ENCODE measurements at regions not wholly inside any gene's neighbourhood (a gene's known extent, or its start where the extent isn't known, plus 50 kb on each side); places are given as distances from the start of the nearest gene placed in this dataset.

- Histone ChIP-seq H3K4me1 (ENCODE audit: control insufficient read depth, insufficient read depth, low read length) (no peaks in the 10 kb centered on the region), H3K27me3 (ENCODE audit: control insufficient read depth, insufficient read depth, low read length) (no peaks in the 10 kb centered on the region), H3K4me3 (ENCODE audit: low read length) (no peak overlapping the region), H3K27ac (ENCODE audit: low read length) (no peak overlapping the region), H3K9me3 (ENCODE audit: control insufficient read depth, low read depth, low read length) (no peaks in the 10 kb centered on the region), H3K36me3 (ENCODE audit: control insufficient read depth, insufficient read depth, low read length) (no peaks in the 10 kb centered on the region)
- WGBS (ENCODE audit: insufficient coverage, low lambda C conversion rate): no CpG with 5 or more reads among the region's 4 CpGs
- no peak for DNase-seq
Measured at GRCh38 chr20:21653628-21654027, 51.8 kb upstream of the PAX1 start.

DNA sequence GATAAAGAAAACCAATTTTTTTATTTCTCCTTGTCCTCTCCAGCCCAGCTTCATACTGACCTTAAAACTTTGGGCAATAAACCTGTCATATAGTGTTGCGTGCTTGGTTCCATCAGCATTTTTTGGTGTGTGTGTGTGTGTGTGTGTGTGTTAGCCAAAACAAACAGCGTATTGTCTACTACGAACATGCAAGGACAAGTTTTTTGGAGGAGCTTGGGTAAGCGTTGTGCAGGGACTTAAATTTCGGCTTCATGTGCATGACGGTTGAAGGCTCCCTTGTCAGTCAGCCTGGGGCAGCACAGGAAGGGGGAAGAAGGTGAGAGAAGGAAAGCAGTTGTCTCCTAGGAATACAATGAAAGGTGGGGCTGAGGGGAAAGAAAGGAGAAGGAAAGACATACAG, 62.0 kb upstream of the PAX1 start:
- no peaks in the 10 kb centered on the region for H3K9me3 ChIP-seq (ENCODE audit: control insufficient read depth, low read depth, low read length)
- H3K27me3 ChIP-seq (ENCODE audit: control insufficient read depth, insufficient read depth, low read length): no peaks in the 10 kb centered on the region
- H3K27ac ChIP-seq (ENCODE audit: low read length): no peak overlapping the region
- no peak for DNase-seq
- WGBS (ENCODE audit: insufficient coverage, low lambda C conversion rate): 53% methylated on average over 2 of the region's 6 CpGs
- no peak overlapping the region for H3K4me3 ChIP-seq (ENCODE audit: low read length)
- no peaks in the 10 kb centered on the region for H3K36me3 ChIP-seq (ENCODE audit: control insufficient read depth, insufficient read depth, low read length)
- no peaks in the 10 kb centered on the region for H3K4me1 ChIP-seq (ENCODE audit: control insufficient read depth, insufficient read depth, low read length)

GRCh38 chr20:21640556-21640955, 64.9 kb upstream of the PAX1 start:
- WGBS (ENCODE audit: insufficient coverage, low lambda C conversion rate): 0% methylated on average over 1 of the region's 4 CpGs
- no peaks in the 10 kb centered on the region for H3K9me3 ChIP-seq (ENCODE audit: control insufficient read depth, low read depth, low read length)
- no peaks in the 10 kb centered on the region for H3K4me1 ChIP-seq (ENCODE audit: control insufficient read depth, insufficient read depth, low read length)
- no peaks in the 10 kb centered on the region for H3K27me3 ChIP-seq (ENCODE audit: control insufficient read depth, insufficient read depth, low read length)
- no peak overlapping the region for H3K4me3 ChIP-seq (ENCODE audit: low read length)
- H3K27ac ChIP-seq (ENCODE audit: low read length): no peak overlapping the region
- DNase-seq: no peak
- H3K36me3 ChIP-seq (ENCODE audit: control insufficient read depth, insufficient read depth, low read length): no peaks in the 10 kb centered on the region

DNA sequence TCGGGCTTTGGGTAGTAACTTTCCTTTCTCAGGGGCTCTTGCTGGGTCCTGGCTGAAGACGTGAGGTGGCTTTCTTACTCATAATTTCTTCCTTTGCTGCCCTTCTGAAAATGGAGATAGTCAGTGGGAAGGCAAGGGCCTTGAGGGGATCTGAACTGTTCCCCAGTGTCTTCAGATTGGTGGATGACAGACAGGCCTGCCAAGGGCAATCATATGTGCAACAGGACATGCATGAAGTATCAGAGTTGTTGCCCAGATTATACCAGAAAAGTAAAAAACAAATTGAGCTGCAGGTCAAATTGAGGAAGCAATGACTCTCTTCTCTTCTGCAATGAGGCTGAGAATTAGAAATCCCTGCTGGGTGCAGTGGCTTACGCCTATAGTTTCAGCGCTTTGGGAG, 71.6 kb upstream of the PAX1 start:
- H3K27ac ChIP-seq (ENCODE audit: low read length): no peak overlapping the region
- WGBS (ENCODE audit: insufficient coverage, low lambda C conversion rate): no CpG with 5 or more reads among the region's 4 CpGs

GRCh38 chr20:21632735-21633053, 72.8 kb upstream of the PAX1 start:
- no peak overlapping the region for H3K27ac ChIP-seq (ENCODE audit: low read length)
- H3K4me1 ChIP-seq (ENCODE audit: control insufficient read depth, insufficient read depth, low read length): no peaks in the 10 kb centered on the region
- H3K27me3 ChIP-seq (ENCODE audit: control insufficient read depth, insufficient read depth, low read length): no peaks in the 10 kb centered on the region
- no peak overlapping the region for H3K4me3 ChIP-seq (ENCODE audit: low read length)
- no peak for DNase-seq
- no peaks in the 10 kb centered on the region for H3K9me3 ChIP-seq (ENCODE audit: control insufficient read depth, low read depth, low read length)
- no CpG with 5 or more reads among the region's 2 CpGs for WGBS (ENCODE audit: insufficient coverage, low lambda C conversion rate)
- no peaks in the 10 kb centered on the region for H3K36me3 ChIP-seq (ENCODE audit: control insufficient read depth, insufficient read depth, low read length)

More for the DNA sequence above, 71.6 kb upstream of the PAX1 start:
- H3K4me3 ChIP-seq (ENCODE audit: low read length): no peak overlapping the region
- H3K36me3 ChIP-seq (ENCODE audit: control insufficient read depth, insufficient read depth, low read length): no peaks in the 10 kb centered on the region
- DNase-seq: no peak
- H3K4me1 ChIP-seq (ENCODE audit: control insufficient read depth, insufficient read depth, low read length): no peaks in the 10 kb centered on the region
- H3K9me3 ChIP-seq (ENCODE audit: control insufficient read depth, low read depth, low read length): no peaks in the 10 kb centered on the region
- H3K27me3 ChIP-seq (ENCODE audit: control insufficient read depth, insufficient read depth, low read length): no peaks in the 10 kb centered on the region

- no peak overlapping the region for H3K4me3 ChIP-seq (ENCODE audit: low read length)
- H3K27ac ChIP-seq (ENCODE audit: low read length): no peak overlapping the region
- H3K27me3 ChIP-seq (ENCODE audit: control insufficient read depth, insufficient read depth, low read length): no peaks in the 10 kb centered on the region
- WGBS (ENCODE audit: insufficient coverage, low lambda C conversion rate): no CpG with 5 or more reads among the region's 7 CpGs
- H3K9me3 ChIP-seq (ENCODE audit: control insufficient read depth, low read depth, low read length): no peaks in the 10 kb centered on the region
- DNase-seq: no peak
- no peaks in the 10 kb centered on the region for H3K4me1 ChIP-seq (ENCODE audit: control insufficient read depth, insufficient read depth, low read length)
- no peaks in the 10 kb centered on the region for H3K36me3 ChIP-seq (ENCODE audit: control insufficient read depth, insufficient read depth, low read length)
Measured at GRCh38 chr20:21632031-21632734, 73.3 kb upstream of the PAX1 start.

GRCh38 chr20:21628800-21629199, 76.7 kb upstream of the PAX1 start:
- Histone ChIP-seq H3K9me3 (ENCODE audit: control insufficient read depth, low read depth, low read length) (no peaks in the 10 kb centered on the region), H3K27me3 (ENCODE audit: control insufficient read depth, insufficient read depth, low read length) (no peaks in the 10 kb centered on the region), H3K4me1 (ENCODE audit: control insufficient read depth, insufficient read depth, low read length) (no peaks in the 10 kb centered on the region), H3K27ac (ENCODE audit: low read length) (no peak overlapping the region), H3K36me3 (ENCODE audit: control insufficient read depth, insufficient read depth, low read length) (no peaks in the 10 kb centered on the region), H3K4me3 (ENCODE audit: low read length) (no peak overlapping the region)
- DNase-seq: no peak
- WGBS (ENCODE audit: insufficient coverage, low lambda C conversion rate): no CpG with 5 or more reads among the region's 4 CpGs

- WGBS (ENCODE audit: insufficient coverage, low lambda C conversion rate): no CpG with 5 or more reads among the region's 1 CpG
- H3K36me3 ChIP-seq (ENCODE audit: control insufficient read depth, insufficient read depth, low read length): no peaks in the 10 kb centered on the region
Measured at GRCh38 chr20:21623781-21624094, 81.7 kb upstream of the PAX1 start.

DNA sequence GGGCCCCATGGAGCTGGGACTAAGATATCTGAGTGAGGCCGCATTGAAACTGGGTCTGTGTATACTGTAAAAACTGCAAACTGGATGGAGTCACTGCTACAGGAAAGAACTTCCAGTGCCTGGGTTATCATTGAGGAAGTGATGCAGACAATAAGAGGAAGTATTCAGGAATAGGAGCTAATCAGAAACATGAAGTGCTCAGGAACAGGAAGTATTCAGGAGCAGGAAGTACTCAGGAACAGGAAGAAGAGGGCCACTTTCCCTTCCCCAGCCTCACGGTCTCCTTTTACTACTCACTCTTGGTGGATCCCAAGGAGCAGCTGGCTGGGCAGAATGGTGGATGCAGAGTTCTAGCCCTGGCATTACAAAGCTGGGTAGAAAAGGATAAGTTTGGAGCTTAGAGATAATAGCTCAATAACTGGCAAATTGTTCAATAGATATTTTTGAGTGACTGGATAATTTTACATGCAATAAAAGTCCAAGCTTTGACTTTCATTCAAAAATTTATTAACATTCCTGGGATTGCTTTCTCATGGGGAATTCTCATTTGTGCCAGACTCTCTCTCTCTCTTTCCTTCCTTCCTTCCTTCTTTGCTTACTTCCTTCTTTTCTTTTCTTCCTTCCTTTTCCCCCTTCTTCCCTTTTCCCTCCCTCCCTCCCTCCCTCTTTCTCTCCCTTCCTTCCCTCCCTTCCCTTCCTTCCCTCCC, 82.2 kb upstream of the PAX1 start:
- H3K36me3 ChIP-seq (ENCODE audit: control insufficient read depth, insufficient read depth, low read length): no peaks in the 10 kb centered on the region
- no peak for DNase-seq
- H3K4me1 ChIP-seq (ENCODE audit: control insufficient read depth, insufficient read depth, low read length): no peaks in the 10 kb centered on the region
- H3K27me3 ChIP-seq (ENCODE audit: control insufficient read depth, insufficient read depth, low read length): no peaks in the 10 kb centered on the region
- no peak overlapping the region for H3K4me3 ChIP-seq (ENCODE audit: low read length)
- H3K9me3 ChIP-seq (ENCODE audit: control insufficient read depth, low read depth, low read length): no peaks in the 10 kb centered on the region
- H3K27ac ChIP-seq (ENCODE audit: low read length): no peak overlapping the region
- WGBS (ENCODE audit: insufficient coverage, low lambda C conversion rate): 77% methylated on average over 1 of the region's 2 CpGs

More at GRCh38 chr20:21623781-21624094, 81.7 kb upstream of the PAX1 start:
- Histone ChIP-seq H3K27ac (ENCODE audit: low read length) (no peak overlapping the region), H3K27me3 (ENCODE audit: control insufficient read depth, insufficient read depth, low read length) (no peaks in the 10 kb centered on the region), H3K4me1 (ENCODE audit: control insufficient read depth, insufficient read depth, low read length) (no peaks in the 10 kb centered on the region), H3K9me3 (ENCODE audit: control insufficient read depth, low read depth, low read length) (no peaks in the 10 kb centered on the region), H3K4me3 (ENCODE audit: low read length) (no peak overlapping the region)
- no peak for DNase-seq

DNA sequence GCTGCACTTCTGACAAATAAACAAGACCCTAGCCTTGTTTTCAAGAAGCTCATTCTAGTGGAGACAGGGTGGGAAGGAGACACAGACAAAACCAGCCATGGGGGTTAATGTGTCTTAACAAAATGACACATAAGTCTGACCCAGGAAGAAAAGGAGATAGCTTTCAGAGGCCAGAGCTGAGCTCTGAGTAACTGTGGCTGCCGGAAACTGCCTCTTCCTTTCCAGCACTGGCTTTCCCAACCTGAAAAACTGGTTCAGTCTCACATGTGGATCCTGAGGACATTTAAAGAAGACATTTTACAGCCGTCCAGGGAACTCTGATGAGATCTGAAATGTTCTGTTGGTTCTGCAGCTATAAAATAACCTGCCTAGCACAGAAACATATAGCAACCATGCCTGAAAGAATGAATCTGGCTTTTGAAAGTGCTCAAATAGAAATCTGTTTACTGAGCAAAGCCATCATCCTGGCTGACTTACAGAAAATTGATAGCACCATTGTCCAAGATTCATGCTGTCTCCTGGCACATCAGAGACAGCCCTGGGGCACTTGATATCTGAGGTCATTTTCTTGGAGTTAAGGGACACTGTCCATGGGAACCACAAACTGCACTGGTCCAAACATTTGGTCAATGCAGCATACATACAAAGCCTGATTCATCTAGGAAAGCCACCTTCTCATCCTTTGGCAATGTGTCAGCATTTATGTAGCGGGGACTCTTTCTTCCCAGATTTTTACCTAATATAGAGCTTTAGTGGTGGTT, 83.2 kb upstream of the PAX1 start:
- DNase-seq: no peak
- no CpG with 5 or more reads among the region's 3 CpGs for WGBS (ENCODE audit: insufficient coverage, low lambda C conversion rate)
- no peaks in the 10 kb centered on the region for H3K4me1 ChIP-seq (ENCODE audit: control insufficient read depth, insufficient read depth, low read length)
- H3K27ac ChIP-seq (ENCODE audit: low read length): no peak overlapping the region
- no peaks in the 10 kb centered on the region for H3K36me3 ChIP-seq (ENCODE audit: control insufficient read depth, insufficient read depth, low read length)
- no peaks in the 10 kb centered on the region for H3K9me3 ChIP-seq (ENCODE audit: control insufficient read depth, low read depth, low read length)
- no peaks in the 10 kb centered on the region for H3K27me3 ChIP-seq (ENCODE audit: control insufficient read depth, insufficient read depth, low read length)
- H3K4me3 ChIP-seq (ENCODE audit: low read length): no peak overlapping the region

Measured in large intestine (tissue), 3 donors.